ENCODE measurements at regions not wholly inside any gene's neighbourhood (a gene's known extent, or its start where the extent isn't known, plus 50 kb on each side); places are given as distances from the start of the nearest gene placed in this dataset.

DNA sequence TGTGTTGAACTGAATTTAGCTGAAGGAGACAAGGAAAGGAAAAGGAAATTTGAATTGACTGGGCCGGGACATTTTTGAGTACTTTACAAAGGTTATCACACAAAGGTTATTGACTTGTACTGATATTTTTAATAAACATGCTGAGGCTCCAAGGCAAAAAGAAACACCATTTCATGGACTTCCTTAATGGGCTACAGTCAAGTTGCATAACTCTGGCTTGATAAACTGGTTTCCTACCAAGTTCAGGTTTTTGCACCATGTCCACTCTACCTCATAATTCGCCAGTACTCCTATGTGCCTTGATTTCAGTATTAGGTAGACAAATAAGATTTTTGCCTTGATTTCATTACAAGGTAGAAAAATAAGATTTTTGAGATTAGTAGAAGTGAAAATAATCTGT is 65.8 kb upstream of the FUT9 start:
- H3K27me3 Mint-ChIP-seq (ENCODE audit: low read depth, poor library complexity): no peaks in the 10 kb centered on the region
- H3K4me1 Mint-ChIP-seq: no peaks in the 10 kb centered on the region
- H3K4me3 Mint-ChIP-seq: no peak overlapping the region
- no peak overlapping the region for H3K27ac Mint-ChIP-seq
- no peaks in the 10 kb centered on the region for H3K36me3 Mint-ChIP-seq (ENCODE audit: low read depth)
- no peaks in the 10 kb centered on the region for H3K9me3 Mint-ChIP-seq
- DNase-seq: no peak
- TF ChIP-seq, protein P1, sequence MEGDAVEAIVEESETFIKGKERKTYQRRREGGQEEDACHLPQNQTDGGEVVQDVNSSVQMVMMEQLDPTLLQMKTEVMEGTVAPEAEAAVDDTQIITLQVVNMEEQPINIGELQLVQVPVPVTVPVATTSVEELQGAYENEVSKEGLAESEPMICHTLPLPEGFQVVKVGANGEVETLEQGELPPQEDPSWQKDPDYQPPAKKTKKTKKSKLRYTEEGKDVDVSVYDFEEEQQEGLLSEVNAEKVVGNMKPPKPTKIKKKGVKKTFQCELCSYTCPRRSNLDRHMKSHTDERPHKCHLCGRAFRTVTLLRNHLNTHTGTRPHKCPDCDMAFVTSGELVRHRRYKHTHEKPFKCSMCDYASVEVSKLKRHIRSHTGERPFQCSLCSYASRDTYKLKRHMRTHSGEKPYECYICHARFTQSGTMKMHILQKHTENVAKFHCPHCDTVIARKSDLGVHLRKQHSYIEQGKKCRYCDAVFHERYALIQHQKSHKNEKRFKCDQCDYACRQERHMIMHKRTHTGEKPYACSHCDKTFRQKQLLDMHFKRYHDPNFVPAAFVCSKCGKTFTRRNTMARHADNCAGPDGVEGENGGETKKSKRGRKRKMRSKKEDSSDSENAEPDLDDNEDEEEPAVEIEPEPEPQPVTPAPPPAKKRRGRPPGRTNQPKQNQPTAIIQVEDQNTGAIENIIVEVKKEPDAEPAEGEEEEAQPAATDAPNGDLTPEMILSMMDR (IDR thresholded peaks at IDR 0.05): no peak

DNA sequence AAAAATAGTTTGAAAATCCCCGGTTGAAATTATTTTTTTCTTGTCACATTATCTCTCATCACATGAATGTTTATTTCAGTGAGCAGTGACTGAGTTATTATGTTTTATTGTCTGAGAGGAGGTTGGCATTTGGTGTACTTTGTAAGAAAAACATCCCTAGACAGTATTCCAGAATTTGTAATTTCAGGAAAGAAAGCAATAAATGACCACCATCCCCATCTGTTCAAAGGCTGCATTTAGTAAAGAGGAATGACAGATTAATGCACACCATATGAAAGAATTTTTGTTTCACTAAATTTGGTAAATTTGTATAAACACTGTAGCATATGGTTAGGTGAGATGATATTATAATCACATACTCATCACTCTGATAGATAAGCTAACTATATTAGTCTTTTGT is 57.1 kb upstream of the FUT9 start:
- Mint-ChIP-seq H3K27me3 (ENCODE audit: low read depth, poor library complexity) (peaks cover 2% of the 10 kb centered on the region), H3K4me1 (no peaks in the 10 kb centered on the region), H3K4me3 (no peak overlapping the region), H3K27ac (no peak overlapping the region), H3K9me3 (no peaks in the 10 kb centered on the region), H3K36me3 (ENCODE audit: low read depth) (no peaks in the 10 kb centered on the region)
- TF ChIP-seq, protein P1 (IDR thresholded peaks at IDR 0.05): no peak
- no peak for DNase-seq

DNA sequence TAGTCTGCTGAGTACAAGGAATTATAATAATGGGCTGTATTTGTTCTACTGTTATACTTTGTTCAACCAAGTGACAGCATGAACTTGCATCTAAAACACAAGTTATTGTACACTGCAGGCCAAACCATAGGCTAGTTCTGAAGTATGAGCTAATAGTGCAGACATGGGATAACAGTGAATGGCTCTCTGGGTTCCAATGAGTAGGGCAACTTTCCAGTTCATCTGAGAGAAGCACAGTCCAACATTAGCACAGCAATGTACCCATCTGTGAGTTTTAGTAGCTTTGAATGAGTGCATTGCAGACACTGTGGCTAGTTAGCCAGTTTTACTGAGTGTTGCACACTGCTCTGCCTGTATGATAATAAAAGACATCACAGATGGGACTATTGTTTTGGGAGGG is 56.5 kb upstream of the FUT9 start:
- Mint-ChIP-seq H3K4me3 (no peak overlapping the region), H3K27me3 (ENCODE audit: low read depth, poor library complexity) (peaks cover 2% of the 10 kb centered on the region), H3K9me3 (no peaks in the 10 kb centered on the region), H3K4me1 (no peaks in the 10 kb centered on the region), H3K36me3 (ENCODE audit: low read depth) (no peaks in the 10 kb centered on the region), H3K27ac (no peak overlapping the region)
- TF ChIP-seq, protein P1 (IDR thresholded peaks at IDR 0.05): no peak
- DNase-seq: no peak
